Naive thymus-derived CD8-positive, alpha-beta T cell (primary cell): ENCODE measurements at regions not wholly inside any gene's neighbourhood (a gene's known extent, or its start where the extent isn't known, plus 50 kb on each side); places are given as distances from the start of the nearest gene placed in this dataset.
"Not testable (repeated sequence)": the region's sequence is repeated elsewhere in the genome, so short reads cannot be mapped to it uniquely, and the experiment has no call there.

ENCODE experiments used
- ATAC-seq, 2 donors: fragments of 150-1000 bp; cut with Tn5 transposase in 1 of 2; sonication (Bioruptor Pico), chemical (Tn5 transposase) in 1 of 2; 1 replicate in 1 of 2; 2 replicates in 1 of 2; pipeline ENCODE4 v1.10.0; 2021; ENCODE audit warnings: mild to moderate bottlenecking in 2 of 2, moderate library complexity in 2 of 2
- POLR2A ChIA-PET: fragments of 350-600 bp; sonication (Branson Sonifier 250); formaldehyde crosslinking; loops from one replicate; lab custom pipeline; 2021; ENCODE audit warnings: antibody characterized with exemption; lab: Charles Lee
- DNase-seq, 10 donors: peaks; one replicate each; pipeline versions ENCODE4 v3.0.0 to v3.0.0-alpha.2; 2020 to 2022
- H3K27ac Mint-ChIP-seq, 10 donors: one replicate each; pipeline ENCODE4 v1.8.0; 2020 to 2022; ENCODE audit warnings: mild to moderate bottlenecking in 10 of 10, mixed read lengths in 10 of 10, moderate library complexity in 4 of 10, inconsistent platforms in 1 of 10
- H3K27me3 Mint-ChIP-seq, 5 donors: one replicate each; pipeline ENCODE4 v1.8.0; 2021 to 2022; ENCODE audit warnings: mixed read lengths in 5 of 5
- H3K36me3 Mint-ChIP-seq, 3 donors: one replicate each; pipeline ENCODE4 v1.8.0; 2020 to 2022; ENCODE audit warnings: mixed read lengths in 3 of 3, mild to moderate bottlenecking in 2 of 3, inconsistent platforms in 1 of 3
- H3K4me1 Mint-ChIP-seq, 4 donors: one replicate each; pipeline ENCODE4 v1.8.0; 2021 to 2022; ENCODE audit warnings: mixed read lengths in 4 of 4
- H3K4me3 Mint-ChIP-seq, 10 donors: one replicate each; pipeline ENCODE4 v1.8.0; 2020 to 2022; ENCODE audit warnings: mild to moderate bottlenecking in 10 of 10, mixed read lengths in 10 of 10, moderate library complexity in 6 of 10, inconsistent platforms in 1 of 10
- H3K9me3 Mint-ChIP-seq, 9 donors: one replicate each; pipeline ENCODE4 v1.8.0; 2020 to 2022; ENCODE audit warnings: mixed read lengths in 9 of 9, mild to moderate bottlenecking in 3 of 9, inconsistent platforms in 1 of 9, moderate library complexity in 1 of 9

DNA sequence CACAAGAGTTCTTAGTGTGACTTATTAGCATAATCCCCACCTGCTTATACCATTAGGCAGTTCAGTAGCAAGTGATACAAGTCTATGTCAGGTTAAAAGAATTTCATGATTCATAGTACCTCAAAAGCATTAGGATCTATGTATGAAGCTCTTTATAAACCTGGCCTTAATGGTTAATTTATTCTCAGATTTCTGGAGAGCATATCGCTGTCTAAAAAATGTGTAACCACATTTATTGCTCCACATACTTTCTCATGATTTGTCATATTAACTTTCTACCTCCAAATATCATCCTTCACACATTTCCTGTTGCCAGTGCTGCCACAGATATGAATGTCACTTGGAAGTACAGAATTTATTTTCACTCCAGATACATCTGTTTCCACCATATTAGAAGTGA lies 332.8 kb upstream of the MAP2 start:
- H3K9me3 Mint-ChIP-seq: peaks cover 0 to 15% (median 0%) of the 10 kb centered on the region in 9 donors
- DNase-seq: no peak
- H3K27me3 Mint-ChIP-seq: no peaks in the 10 kb centered on the region
- H3K4me1 Mint-ChIP-seq: no peaks in the 10 kb centered on the region
- no peak for ATAC-seq
- H3K4me3 Mint-ChIP-seq: no peak overlapping the region
- H3K36me3 Mint-ChIP-seq: no peaks in the 10 kb centered on the region
- POLR2A ChIA-PET: no interaction called here
- no peak overlapping the region for H3K27ac Mint-ChIP-seq

DNA sequence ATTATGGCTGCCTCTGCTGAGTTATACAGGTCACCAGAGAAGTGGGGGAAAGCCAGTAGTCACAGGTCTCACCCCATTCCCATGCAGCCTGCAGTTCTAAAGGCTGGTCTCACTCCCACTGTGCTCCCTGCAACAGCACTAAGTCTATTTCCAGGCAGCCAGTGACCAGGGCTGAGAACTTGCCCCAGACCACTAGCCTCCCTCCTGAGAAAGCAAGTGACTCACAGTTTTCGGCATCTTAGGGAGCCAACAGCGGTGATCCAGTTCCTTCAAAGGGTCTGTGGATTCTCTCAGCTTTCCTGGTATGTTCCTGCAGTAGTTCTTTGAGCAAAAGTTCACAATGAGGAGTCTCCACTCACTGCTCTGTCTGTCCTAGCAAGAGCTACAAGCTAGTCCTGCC lies 329.6 kb upstream of the MAP2 start:
- Mint-ChIP-seq H3K9me3 (peaks cover 0 to 15% (median 3%) of the 10 kb centered on the region in 9 donors), H3K4me3 (no peak overlapping the region), H3K27me3 (no peaks in the 10 kb centered on the region), H3K36me3 (no peaks in the 10 kb centered on the region), H3K4me1 (no peaks in the 10 kb centered on the region), H3K27ac (no peak overlapping the region)
- ATAC-seq (no peak), DNase-seq (no peak)
- POLR2A ChIA-PET: no interaction called here

DNA sequence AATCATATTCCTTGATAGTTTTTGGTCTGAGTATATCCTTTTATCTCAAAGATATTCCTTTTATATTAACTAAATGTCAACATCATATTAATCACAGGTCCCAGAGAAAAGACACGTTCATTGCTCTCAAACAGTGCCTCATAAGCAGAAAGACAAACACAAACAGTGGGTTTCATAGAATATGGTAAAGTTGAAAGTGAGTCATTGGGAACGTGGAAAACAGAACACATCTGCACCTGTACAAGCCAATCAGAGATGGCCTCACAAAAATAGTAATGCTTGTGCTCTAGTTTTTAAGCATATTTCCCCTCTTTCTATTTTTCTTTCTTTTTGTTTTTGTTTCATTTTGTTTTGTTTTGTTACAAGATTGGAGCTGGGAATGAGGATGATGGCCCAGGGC lies 328.4 kb upstream of the MAP2 start:
- no peak overlapping the region for H3K27ac Mint-ChIP-seq
- no peaks in the 10 kb centered on the region for H3K36me3 Mint-ChIP-seq
- POLR2A ChIA-PET: no interaction called here
- H3K27me3 Mint-ChIP-seq: no peaks in the 10 kb centered on the region
- no peak for ATAC-seq
- peaks cover 0 to 15% (median 3%) of the 10 kb centered on the region in 9 donors for H3K9me3 Mint-ChIP-seq
- H3K4me3 Mint-ChIP-seq: no peak overlapping the region
- DNase-seq: no peak
- H3K4me1 Mint-ChIP-seq: no peaks in the 10 kb centered on the region

DNA sequence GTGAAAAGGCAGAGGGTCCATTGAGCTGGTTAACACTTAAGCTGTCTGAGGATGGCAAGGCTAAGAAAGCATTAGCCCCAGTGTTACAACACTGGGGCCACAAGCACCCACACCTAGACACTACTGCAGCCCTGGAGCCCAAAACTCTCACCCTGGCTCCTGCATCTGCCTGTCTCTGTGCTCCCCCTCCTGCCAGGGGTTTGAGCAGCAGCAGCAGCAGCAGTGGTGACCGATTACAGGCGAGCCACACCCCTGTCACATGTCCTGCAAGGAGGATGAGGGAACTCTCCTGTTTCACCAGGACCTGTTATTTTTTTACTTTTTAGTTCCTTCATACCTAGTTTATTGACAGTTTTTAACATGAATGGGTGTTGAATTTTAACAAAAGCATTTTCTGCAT lies 326.7 kb upstream of the MAP2 start:
- DNase-seq (no peak), ATAC-seq (no peak)
- POLR2A ChIA-PET: no interaction called here
- peaks cover 0 to 15% (median 3%) of the 10 kb centered on the region in 9 donors for H3K9me3 Mint-ChIP-seq
- no peaks in the 10 kb centered on the region for H3K36me3 Mint-ChIP-seq
- no peaks in the 10 kb centered on the region for H3K4me1 Mint-ChIP-seq
- H3K4me3 Mint-ChIP-seq: no peak overlapping the region
- H3K27me3 Mint-ChIP-seq: no peaks in the 10 kb centered on the region
- H3K27ac Mint-ChIP-seq: no peak overlapping the region

DNA sequence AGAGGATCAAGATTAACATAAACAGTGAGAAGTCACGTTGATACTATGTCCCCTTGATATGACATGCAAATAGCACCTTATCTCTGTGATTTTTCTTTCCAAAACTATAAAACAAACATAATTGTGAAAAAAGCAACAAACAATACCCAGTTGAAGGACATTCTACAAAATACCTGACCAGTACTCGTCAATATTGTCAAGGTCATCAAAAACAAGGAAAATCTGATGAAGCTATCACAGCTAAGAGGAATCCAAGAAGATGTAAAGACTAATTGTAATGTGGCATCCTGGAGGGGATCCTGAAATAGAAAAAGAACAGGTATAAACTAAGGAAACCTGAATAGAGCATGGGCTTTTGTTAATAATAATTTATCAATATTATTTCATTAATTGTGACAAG lies 321.5 kb upstream of the MAP2 start:
- Mint-ChIP-seq H3K27ac (no peak overlapping the region), H3K9me3 (peaks cover 0 to 21% (median 8%) of the 10 kb centered on the region in 9 donors), H3K36me3 (no peaks in the 10 kb centered on the region), H3K27me3 (no peaks in the 10 kb centered on the region), H3K4me1 (no peaks in the 10 kb centered on the region), H3K4me3 (no peak overlapping the region)
- DNase-seq (no peak), ATAC-seq (no peak)
- POLR2A ChIA-PET: no interaction called here

DNA sequence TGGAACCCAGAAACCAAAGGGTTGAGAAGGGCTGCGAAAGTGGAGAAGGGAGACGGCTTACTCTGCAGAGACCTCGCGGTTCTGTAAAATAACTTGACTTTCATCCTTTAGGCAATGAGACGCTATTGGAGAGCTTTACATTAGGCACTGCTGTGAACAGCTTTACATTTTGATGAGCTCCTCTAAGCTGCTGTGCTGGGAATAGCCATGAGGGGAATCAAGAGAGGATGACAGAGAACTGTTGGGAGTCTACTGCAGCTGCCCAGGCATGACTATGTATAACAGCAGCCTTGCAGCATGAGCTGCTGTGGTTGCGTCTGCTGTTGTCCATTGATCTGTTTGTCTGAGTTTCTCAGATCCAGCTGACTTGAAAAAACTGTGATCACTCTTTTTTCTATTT lies 310.8 kb upstream of the MAP2 start:
- H3K27me3 Mint-ChIP-seq: no peaks in the 10 kb centered on the region
- no peaks in the 10 kb centered on the region for H3K4me1 Mint-ChIP-seq
- H3K9me3 Mint-ChIP-seq: peaks cover 0 to 13% (median 3%) of the 10 kb centered on the region in 9 donors
- no peaks in the 10 kb centered on the region for H3K36me3 Mint-ChIP-seq
- DNase-seq (no peak), ATAC-seq (no peak)
- POLR2A ChIA-PET: no interaction called here
- H3K27ac Mint-ChIP-seq: no peak overlapping the region
- H3K4me3 Mint-ChIP-seq: no peak overlapping the region

DNA sequence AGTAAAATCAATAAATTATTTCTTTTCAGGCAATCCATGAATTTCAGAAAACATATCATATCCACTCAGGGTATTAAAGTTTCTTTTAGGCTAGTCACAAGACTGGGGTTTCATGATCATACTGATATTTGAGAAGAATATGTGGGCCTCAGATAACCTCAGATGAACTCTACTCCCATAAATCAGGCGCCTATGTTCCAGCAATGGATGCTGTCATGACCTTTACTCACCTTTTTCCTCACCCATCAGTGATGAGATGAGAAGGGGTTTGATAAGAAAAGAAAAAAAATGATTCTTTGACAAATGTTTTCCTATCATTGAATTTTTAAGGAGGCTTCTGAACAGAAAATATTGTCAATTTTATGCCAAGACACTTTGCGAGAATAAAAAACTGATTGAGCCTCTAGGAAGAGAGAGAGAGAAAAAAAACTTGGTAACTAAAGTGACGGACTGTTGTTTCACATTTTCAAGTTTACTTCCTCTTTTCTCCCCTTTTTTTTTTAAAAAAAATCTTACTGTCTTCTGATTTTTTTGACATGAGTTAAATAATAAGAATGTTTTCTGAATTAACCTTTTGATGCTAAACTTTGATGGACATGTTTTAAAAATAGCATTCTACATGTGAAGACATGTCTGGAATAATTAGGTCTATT lies 309.1 kb upstream of the MAP2 start:
- POLR2A ChIA-PET: no interaction called here
- peaks cover 0 to 11% (median 2%) of the 10 kb centered on the region in 9 donors for H3K9me3 Mint-ChIP-seq
- no peaks in the 10 kb centered on the region for H3K4me1 Mint-ChIP-seq
- no peaks in the 10 kb centered on the region for H3K36me3 Mint-ChIP-seq
- no peak overlapping the region for H3K4me3 Mint-ChIP-seq
- ATAC-seq (no peak), DNase-seq (no peak)
- no peak overlapping the region for H3K27ac Mint-ChIP-seq
- peaks cover 0 to 2% (median 0%) of the 10 kb centered on the region in 5 donors for H3K27me3 Mint-ChIP-seq

DNA sequence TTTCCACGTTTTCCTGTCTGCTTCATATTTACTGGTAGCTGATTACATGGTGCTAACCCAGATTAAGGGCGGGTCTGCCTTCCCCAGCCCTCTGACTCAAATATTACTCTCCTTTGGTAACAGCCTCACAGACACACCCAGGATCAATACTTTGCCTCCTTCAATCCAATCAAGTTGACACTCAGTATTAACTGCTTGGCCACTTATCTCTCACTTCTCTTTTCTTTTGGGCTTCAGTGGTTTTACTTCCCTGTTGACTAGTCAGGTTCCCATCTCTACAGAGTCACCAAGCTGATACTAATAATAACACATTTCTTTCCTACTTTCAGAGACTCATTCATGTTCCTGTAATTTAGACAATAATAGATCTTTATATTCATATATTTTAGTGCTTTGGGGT lies 302.2 kb upstream of the MAP2 start:
- no peaks in the 10 kb centered on the region for H3K36me3 Mint-ChIP-seq
- peaks cover 0 to 16% (median 6%) of the 10 kb centered on the region in 9 donors for H3K9me3 Mint-ChIP-seq
- ATAC-seq (no peak), DNase-seq (no peak)
- POLR2A ChIA-PET: no interaction called here
- no peak overlapping the region for H3K27ac Mint-ChIP-seq
- no peaks in the 10 kb centered on the region for H3K4me1 Mint-ChIP-seq
- no peak overlapping the region for H3K4me3 Mint-ChIP-seq
- peaks cover 0 to 2% (median 0%) of the 10 kb centered on the region in 5 donors for H3K27me3 Mint-ChIP-seq

DNA sequence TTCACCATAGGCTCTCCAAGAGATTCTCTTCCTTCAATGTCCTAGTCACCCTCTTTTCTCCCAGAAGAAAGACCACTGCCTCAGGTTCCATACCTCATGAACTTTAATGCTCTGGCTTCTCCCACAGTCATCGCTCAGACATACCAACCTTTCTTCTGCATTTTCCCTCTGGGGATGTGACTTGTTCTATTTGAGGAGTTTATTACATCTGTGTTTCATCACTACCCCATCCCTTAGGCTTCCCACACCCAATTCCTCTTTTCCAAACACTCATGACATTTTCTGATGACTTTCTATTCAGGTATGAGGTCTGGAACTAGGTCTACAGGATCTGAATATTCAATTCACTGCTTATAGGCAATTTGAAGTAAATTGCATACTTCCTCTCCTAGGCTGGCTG lies 298.6 kb upstream of the MAP2 start:
- POLR2A ChIA-PET: no interaction called here
- Mint-ChIP-seq H3K36me3 (no peaks in the 10 kb centered on the region), H3K9me3 (peaks cover 0 to 10% (median 2%) of the 10 kb centered on the region in 9 donors), H3K27ac (no peak overlapping the region), H3K4me3 (no peak overlapping the region), H3K4me1 (no peaks in the 10 kb centered on the region), H3K27me3 (no peaks in the 10 kb centered on the region)
- ATAC-seq (no peak), DNase-seq (no peak)

DNA sequence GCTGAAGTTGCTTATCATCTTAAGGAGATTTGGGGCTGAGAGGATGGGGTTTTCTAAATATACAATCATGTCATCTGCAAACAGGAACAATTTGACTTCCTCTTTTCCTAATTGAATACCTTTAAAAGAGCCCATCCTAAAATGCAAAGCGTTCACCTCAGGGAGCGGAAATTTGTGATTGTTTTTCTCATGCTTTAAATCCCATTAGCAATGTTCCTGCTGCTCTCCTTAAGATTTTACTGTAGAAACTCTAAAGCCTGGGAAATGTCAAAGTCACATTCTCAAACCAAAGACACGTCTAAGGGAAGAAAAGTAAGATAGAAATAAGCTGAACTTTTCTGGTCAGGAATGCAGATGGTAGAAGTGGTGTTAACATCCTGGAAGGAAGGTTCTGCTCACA lies 285.8 kb upstream of the MAP2 start:
- no peak overlapping the region for H3K27ac Mint-ChIP-seq
- no peaks in the 10 kb centered on the region for H3K36me3 Mint-ChIP-seq
- H3K4me3 Mint-ChIP-seq: no peak overlapping the region
- DNase-seq: no peak
- H3K4me1 Mint-ChIP-seq: no peaks in the 10 kb centered on the region
- H3K9me3 Mint-ChIP-seq: peaks cover 0 to 17% (median 3%) of the 10 kb centered on the region in 9 donors
- ATAC-seq: no peak
- H3K27me3 Mint-ChIP-seq: no peaks in the 10 kb centered on the region
- POLR2A ChIA-PET: no interaction called here

DNA sequence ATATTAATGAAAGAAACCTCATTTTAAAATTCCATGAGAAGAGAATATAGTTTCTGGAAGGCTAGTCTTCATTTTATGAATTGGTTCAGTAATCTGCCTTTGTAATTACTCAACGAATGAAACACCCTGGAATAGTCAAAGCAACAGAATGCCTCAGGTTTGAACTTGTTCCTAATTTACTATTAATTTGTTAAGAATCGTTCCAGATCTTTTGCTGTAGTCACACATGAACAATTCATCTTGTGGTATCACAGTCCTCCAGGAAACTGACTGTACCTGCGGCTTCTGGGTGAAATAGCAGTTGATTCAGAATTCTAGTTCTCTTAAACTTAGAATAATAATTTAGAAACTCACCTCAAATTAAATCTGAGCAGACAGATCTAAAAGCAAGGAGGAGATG lies 282.7 kb upstream of the MAP2 start:
- Mint-ChIP-seq H3K27ac (no peak overlapping the region), H3K4me3 (no peak overlapping the region), H3K4me1 (no peaks in the 10 kb centered on the region), H3K36me3 (no peaks in the 10 kb centered on the region), H3K27me3 (no peaks in the 10 kb centered on the region), H3K9me3 (peaks cover 0 to 9% (median 2%) of the 10 kb centered on the region in 9 donors)
- DNase-seq (no peak), ATAC-seq (no peak)
- POLR2A ChIA-PET: no interaction called here

DNA sequence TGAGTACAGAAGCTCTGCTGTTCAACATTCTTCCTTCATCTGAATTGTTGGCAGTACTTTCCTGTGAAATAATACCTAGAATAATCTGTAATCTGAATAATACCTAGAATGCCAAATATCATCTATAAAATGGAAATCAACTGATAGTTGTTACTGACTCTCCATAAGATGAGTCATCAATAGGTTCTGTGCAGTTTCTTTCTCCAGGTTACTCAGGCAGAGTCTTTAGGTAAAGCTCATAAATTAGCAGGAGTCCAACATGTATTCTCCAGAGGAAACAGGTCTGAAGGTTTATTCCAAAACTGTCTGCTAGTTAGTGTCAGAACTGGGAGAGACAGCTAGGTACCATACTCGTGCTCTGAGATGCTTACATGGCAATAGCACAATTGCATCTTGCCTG lies 282.0 kb upstream of the MAP2 start:
- Mint-ChIP-seq H3K36me3 (no peaks in the 10 kb centered on the region), H3K9me3 (peaks cover 0 to 9% (median 2%) of the 10 kb centered on the region in 9 donors), H3K27ac (no peak overlapping the region), H3K27me3 (no peaks in the 10 kb centered on the region), H3K4me1 (no peaks in the 10 kb centered on the region), H3K4me3 (no peak overlapping the region)
- ATAC-seq (no peak), DNase-seq (no peak)
- POLR2A ChIA-PET: no interaction called here

DNA sequence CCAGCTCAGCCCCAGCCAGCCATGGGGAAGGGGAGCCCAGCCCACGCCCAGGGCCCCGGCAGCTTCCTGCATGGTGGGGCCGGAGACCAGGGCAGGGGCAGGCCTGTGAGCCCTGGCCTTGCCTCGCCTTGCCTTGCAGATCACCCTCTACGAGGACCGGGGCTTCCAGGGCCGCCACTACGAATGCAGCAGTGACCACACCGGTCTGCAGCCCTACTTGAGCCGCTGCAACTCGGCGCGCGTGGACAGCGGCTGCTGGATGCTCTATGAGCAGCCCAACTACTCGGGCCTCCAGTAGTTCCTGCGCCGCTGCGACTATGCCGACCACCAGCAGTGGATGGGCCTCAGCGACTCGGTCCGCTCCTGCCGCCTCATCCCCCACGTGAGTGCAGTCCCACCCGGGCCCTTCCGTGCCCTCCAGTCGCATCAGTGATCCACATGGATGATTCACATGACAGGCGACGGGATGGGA lies 278.6 kb upstream of the MAP2 start:
- not testable (repeated sequence) for ATAC-seq
- DNase-seq: peak in 1 of 10 donors; percentile 48

More for the DNA sequence above, 278.6 kb upstream of the MAP2 start:
- H3K9me3 Mint-ChIP-seq, H3K4me3 Mint-ChIP-seq, H3K27ac Mint-ChIP-seq, H3K4me1 Mint-ChIP-seq, H3K36me3 Mint-ChIP-seq, POLR2A ChIA-PET, H3K27me3 Mint-ChIP-seq: not testable (repeated sequence)
